Mesendoderm (in vitro differentiated cells): ENCODE measurements at regions not wholly inside any gene's neighbourhood (a gene's known extent, or its start where the extent isn't known, plus 50 kb on each side); places are given as distances from the start of the nearest gene placed in this dataset.
A peak's percentile ranks its signal among the peaks of the same experiment; 100 is the strongest.

ENCODE experiments used
- DNase-seq: peaks from one replicate; pipeline ENCODE4 v3.0.0; 2013
- H2AK5ac ChIP-seq: 2 replicates; pipeline ENCODE4 v1.6.1; 2013; ENCODE audit warnings: low read length, inconsistent platforms
- H2BK120ac ChIP-seq: 2 replicates; pipeline ENCODE4 v1.6.1; 2013; ENCODE audit warnings: low read depth, mild to moderate bottlenecking, low read length, moderate library complexity, mixed read lengths
- H2BK15ac ChIP-seq: replicated peaks from 2 replicates; pipeline ENCODE4 v1.6.1; 2013; ENCODE audit warnings: low read depth, mild to moderate bottlenecking, moderate library complexity
- H2BK5ac ChIP-seq: 2 replicates; pipeline ENCODE4 v1.6.1; 2013; ENCODE audit warnings: low read length, inconsistent platforms
- H3K18ac ChIP-seq: 2 replicates; pipeline ENCODE4 v1.6.1; 2013; ENCODE audit warnings: mild to moderate bottlenecking, low read length, mixed read lengths
- H3K23ac ChIP-seq: one replicate; pipeline ENCODE4 v1.6.1; 2013; ENCODE audit warnings: low read length
- H3K27ac ChIP-seq: 2 replicates; pipeline ENCODE4 v1.5.1; 2013; ENCODE audit warnings: low read depth, mild to moderate bottlenecking, inconsistent platforms, low read length, moderate library complexity
- H3K27me3 ChIP-seq: 2 replicates; pipeline ENCODE4 v1.6.1; 2013; ENCODE audit warnings: low read length, control low read depth, mild to moderate bottlenecking, inconsistent platforms; ENCODE audit not compliant: insufficient read depth, poor library complexity
- H3K36me3 ChIP-seq: 2 replicates; pipeline ENCODE4 v1.6.1; 2013; ENCODE audit warnings: low read length, inconsistent platforms; ENCODE audit not compliant: control insufficient read depth, insufficient read depth
- H3K4ac ChIP-seq: one replicate; pipeline ENCODE4 v1.6.1; 2013; ENCODE audit warnings: low read depth, mild to moderate bottlenecking, low read length, moderate library complexity
- H3K4me1 ChIP-seq: 2 replicates; pipeline ENCODE4 v1.6.1; 2013; ENCODE audit warnings: low read depth, low read length, inconsistent platforms; ENCODE audit not compliant: control insufficient read depth
- H3K4me2 ChIP-seq: 2 replicates; pipeline ENCODE4 v1.6.1; 2013; ENCODE audit warnings: low read length
- H3K4me3 ChIP-seq: 2 replicates; pipeline ENCODE4 v1.5.1; 2013; ENCODE audit warnings: mild to moderate bottlenecking, low read length
- H3K56ac ChIP-seq: one replicate; pipeline ENCODE4 v1.6.1; 2013; ENCODE audit warnings: low read length
- H3K79me1 ChIP-seq: 2 replicates; pipeline ENCODE4 v1.6.1; 2013; ENCODE audit warnings: low read length, inconsistent platforms
- H3K79me2 ChIP-seq: 2 replicates; pipeline ENCODE4 v1.6.1; 2013; ENCODE audit warnings: mild to moderate bottlenecking, low read length; ENCODE audit not compliant: control insufficient read depth, insufficient read depth
- H3K9ac ChIP-seq: 2 replicates; pipeline ENCODE4 v1.6.1; 2013; ENCODE audit warnings: low read length, inconsistent platforms
- H4K5ac ChIP-seq: one replicate; pipeline ENCODE4 v1.6.1; 2013; ENCODE audit warnings: low read length
- H4K8ac ChIP-seq: one replicate; pipeline ENCODE4 v1.6.1; 2013; ENCODE audit warnings: low read depth, mild to moderate bottlenecking, control low read depth, low read length, moderate library complexity
- WGBS: extraction: QIAGEN DNeasy Blood & Tissue Kit; methylation state at CpG from one replicate; pipeline ENCODE4 v1.1.7; 2013; ENCODE audit warnings: low lambda C conversion rate, missing lambda C conversion rate; ENCODE audit not compliant: insufficient coverage; ENCODE audit errors: extremely low coverage; 5-methylcytosine and 5-hydroxymethylcytosine counted together

DNA sequence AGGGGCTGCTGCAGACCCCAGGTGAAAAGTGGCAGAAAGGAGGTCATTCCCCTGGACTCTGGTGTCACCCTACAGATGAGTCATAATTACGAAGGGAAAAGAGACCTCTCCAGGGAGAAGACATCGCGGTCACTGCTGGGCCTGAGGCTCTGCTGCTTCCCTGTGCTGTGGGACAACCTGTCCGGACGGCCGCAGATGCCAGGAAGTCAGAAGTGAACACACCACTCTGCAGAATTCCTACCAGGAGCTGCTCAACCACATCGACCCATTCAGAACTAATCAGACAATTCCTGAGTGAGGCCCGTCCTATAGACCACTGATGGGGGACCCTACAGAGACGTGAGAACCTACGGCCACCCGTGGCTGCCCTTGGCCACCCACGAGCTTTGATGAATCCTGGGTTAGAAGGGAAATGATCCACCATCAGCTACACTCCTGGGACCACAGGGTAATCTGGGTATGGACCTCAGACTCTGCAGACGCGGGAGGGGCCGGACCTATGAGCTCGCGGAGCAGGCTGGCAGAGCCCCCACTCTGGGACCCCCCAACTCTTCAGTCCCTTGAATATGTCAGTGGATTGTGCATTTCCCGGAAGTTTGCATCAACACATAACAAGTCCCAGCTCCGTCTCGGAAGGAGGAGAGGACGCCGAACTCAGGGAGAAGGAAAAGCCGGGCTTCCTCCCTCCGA lies 636.7 kb downstream of the BRD1 start:
- Histone ChIP-seq H3K79me1 (no peaks in the 10 kb centered on the region), H2BK5ac (no peak overlapping the region), H2AK5ac (no peak overlapping the region), H3K18ac (no peak overlapping the region), H3K27ac (no peak overlapping the region), H4K5ac (no peak overlapping the region), H3K36me3 (no peaks in the 10 kb centered on the region), H3K4me3 (no peak overlapping the region), H3K9ac (no peak overlapping the region), H3K27me3 (no peaks in the 10 kb centered on the region), H3K56ac (no peak overlapping the region), H3K23ac (no peak overlapping the region), H3K4me1 (no peaks in the 10 kb centered on the region), H3K4me2 (no peak overlapping the region), H3K79me2 (no peaks in the 10 kb centered on the region), H4K8ac (no peak overlapping the region), H3K4ac (no peak overlapping the region), H2BK15ac (no peak overlapping the region), H2BK120ac (no peak overlapping the region)
- no CpG with 5 or more reads among the region's 24 CpGs for WGBS
- DNase-seq: no peak

DNA sequence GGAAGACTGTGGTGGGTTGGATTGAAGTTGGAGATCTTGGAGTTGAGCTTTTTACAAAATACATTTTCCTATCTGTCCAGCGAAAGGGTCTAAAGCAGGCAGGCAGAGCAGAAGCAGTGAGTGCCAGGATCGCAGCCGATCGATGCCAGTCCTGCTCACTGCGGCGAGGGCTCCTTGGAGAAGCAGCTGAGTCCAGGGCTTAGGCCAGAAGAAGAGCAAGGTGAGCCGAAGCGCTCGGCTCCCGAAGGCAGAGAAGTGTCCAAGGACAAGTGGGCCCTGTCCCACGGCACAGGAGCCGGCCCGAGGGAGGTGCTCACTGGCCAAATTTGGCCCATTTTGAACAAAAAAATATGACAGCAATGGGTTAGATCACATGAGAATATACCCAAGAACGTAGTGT lies 637.8 kb downstream of the BRD1 start:
- no peaks in the 10 kb centered on the region for H3K27me3 ChIP-seq
- H3K4me3 ChIP-seq: no peak overlapping the region
- H2BK15ac ChIP-seq: no peak overlapping the region
- peak overlapping the region; percentile 7 for H3K56ac ChIP-seq
- H3K4me2 ChIP-seq: no peak overlapping the region
- no peaks in the 10 kb centered on the region for H3K79me1 ChIP-seq
- no peak overlapping the region for H2BK120ac ChIP-seq
- H3K4me1 ChIP-seq: no peaks in the 10 kb centered on the region
- no peak overlapping the region for H3K27ac ChIP-seq
- H4K5ac ChIP-seq: no peak overlapping the region
- no peak for DNase-seq
- no peak overlapping the region for H2BK5ac ChIP-seq
- no peak overlapping the region for H3K23ac ChIP-seq
- no peak overlapping the region for H3K9ac ChIP-seq
- no CpG with 5 or more reads among the region's 14 CpGs for WGBS
- no peak overlapping the region for H4K8ac ChIP-seq
- no peak overlapping the region for H2AK5ac ChIP-seq
- no peaks in the 10 kb centered on the region for H3K79me2 ChIP-seq
- no peak overlapping the region for H3K4ac ChIP-seq
- no peaks in the 10 kb centered on the region for H3K36me3 ChIP-seq
- no peak overlapping the region for H3K18ac ChIP-seq

DNA sequence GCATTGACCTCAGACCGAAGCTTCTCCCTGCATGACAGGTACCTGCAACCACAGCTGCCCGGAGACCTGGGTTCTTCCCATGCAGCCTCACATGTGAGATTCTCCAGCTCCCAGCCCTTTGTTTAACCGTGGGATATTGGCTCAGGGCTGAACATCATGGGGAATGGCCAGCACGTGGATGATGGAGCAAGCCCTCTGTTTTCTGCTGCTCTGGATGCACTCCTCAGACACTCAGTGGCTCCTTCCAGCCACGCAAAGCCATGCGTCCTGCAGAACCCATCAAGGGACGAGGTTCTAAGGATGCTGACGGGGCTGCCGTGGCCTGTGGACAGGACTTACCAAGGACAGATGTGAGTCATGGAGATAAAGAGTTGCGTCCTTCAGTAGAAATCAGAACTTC lies 639.1 kb downstream of the BRD1 start:
- Histone ChIP-seq H2BK120ac (no peak overlapping the region), H3K18ac (no peak overlapping the region), H2BK5ac (no peak overlapping the region), H3K9ac (no peak overlapping the region), H2AK5ac (no peak overlapping the region), H3K27ac (no peak overlapping the region), H3K79me2 (no peaks in the 10 kb centered on the region), H3K27me3 (no peaks in the 10 kb centered on the region), H2BK15ac (no peak overlapping the region), H3K23ac (no peak overlapping the region), H3K56ac (no peak overlapping the region), H4K5ac (no peak overlapping the region), H3K4me1 (no peaks in the 10 kb centered on the region), H3K79me1 (no peaks in the 10 kb centered on the region), H3K4ac (no peak overlapping the region), H4K8ac (no peak overlapping the region), H3K36me3 (no peaks in the 10 kb centered on the region), H3K4me2 (no peak overlapping the region), H3K4me3 (no peak overlapping the region)
- WGBS: no CpG with 5 or more reads among the region's 10 CpGs
- DNase-seq: no peak

DNA sequence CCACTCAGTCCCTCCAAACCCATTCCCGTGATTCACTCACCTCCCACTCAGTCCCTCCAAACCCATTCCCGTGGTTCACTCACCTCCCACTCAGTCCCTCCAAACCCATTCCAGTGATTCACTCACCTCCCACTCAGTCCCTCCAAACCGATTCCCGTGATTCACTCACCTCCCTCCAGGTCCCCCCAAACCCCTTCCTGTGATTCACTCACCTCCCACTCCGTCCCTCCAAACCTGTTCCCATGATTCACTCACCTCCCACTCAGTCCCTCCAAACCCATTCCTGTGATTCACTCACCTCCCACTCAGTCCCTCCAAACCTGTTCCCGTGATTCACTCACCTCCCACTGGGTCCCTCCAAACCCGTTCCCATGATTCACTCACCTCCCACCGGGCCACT lies 639.6 kb downstream of the BRD1 start:
- no CpG with 5 or more reads among the region's 8 CpGs for WGBS
- no peak overlapping the region for H4K5ac ChIP-seq

DNA sequence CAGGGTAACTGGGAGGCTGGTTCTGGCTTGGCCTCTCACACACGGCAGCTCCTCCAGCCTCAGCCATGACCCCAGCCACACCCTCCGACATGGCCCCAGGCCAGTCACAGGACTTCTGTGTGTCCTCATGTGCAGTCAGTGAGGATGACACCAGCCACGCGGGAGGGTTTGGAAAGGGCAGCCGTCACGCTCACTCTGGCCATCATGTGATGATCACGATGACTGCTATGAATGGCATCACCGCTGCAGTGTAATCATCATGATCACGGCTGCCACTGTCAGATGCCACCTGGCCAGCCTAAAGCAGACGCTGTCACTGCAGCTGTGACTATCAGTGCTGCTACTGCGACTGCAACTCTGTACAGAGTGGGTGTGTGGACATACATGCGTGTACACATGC lies 640.9 kb downstream of the BRD1 start:
- no peak overlapping the region for H3K18ac ChIP-seq
- H2BK5ac ChIP-seq: no peak overlapping the region
- H4K5ac ChIP-seq: no peak overlapping the region
- H3K23ac ChIP-seq: no peak overlapping the region
- no peaks in the 10 kb centered on the region for H3K36me3 ChIP-seq
- H3K27me3 ChIP-seq: no peaks in the 10 kb centered on the region
- no peak overlapping the region for H3K9ac ChIP-seq
- no peak for DNase-seq
- WGBS: no CpG with 5 or more reads among the region's 12 CpGs
- H4K8ac ChIP-seq: no peak overlapping the region
- H3K79me2 ChIP-seq: no peaks in the 10 kb centered on the region
- no peak overlapping the region for H2BK15ac ChIP-seq
- H3K79me1 ChIP-seq: no peaks in the 10 kb centered on the region
- no peak overlapping the region for H3K56ac ChIP-seq
- no peak overlapping the region for H3K4me3 ChIP-seq
- no peak overlapping the region for H3K4ac ChIP-seq
- no peak overlapping the region for H2AK5ac ChIP-seq
- no peaks in the 10 kb centered on the region for H3K4me1 ChIP-seq
- H3K27ac ChIP-seq: no peak overlapping the region
- H3K4me2 ChIP-seq: no peak overlapping the region
- no peak overlapping the region for H2BK120ac ChIP-seq

More for the DNA sequence above, 639.6 kb downstream of the BRD1 start:
- Histone ChIP-seq H3K27me3 (no peaks in the 10 kb centered on the region), H3K9ac (no peak overlapping the region), H2AK5ac (no peak overlapping the region), H3K4me2 (no peak overlapping the region), H3K79me1 (no peaks in the 10 kb centered on the region), H2BK5ac (no peak overlapping the region), H3K4ac (no peak overlapping the region), H3K56ac (no peak overlapping the region), H3K27ac (no peak overlapping the region), H2BK15ac (no peak overlapping the region), H3K4me1 (no peaks in the 10 kb centered on the region), H3K18ac (no peak overlapping the region), H3K79me2 (no peaks in the 10 kb centered on the region), H2BK120ac (no peak overlapping the region), H3K4me3 (no peak overlapping the region), H3K36me3 (no peaks in the 10 kb centered on the region), H4K8ac (no peak overlapping the region), H3K23ac (no peak overlapping the region)
- no peak for DNase-seq

DNA sequence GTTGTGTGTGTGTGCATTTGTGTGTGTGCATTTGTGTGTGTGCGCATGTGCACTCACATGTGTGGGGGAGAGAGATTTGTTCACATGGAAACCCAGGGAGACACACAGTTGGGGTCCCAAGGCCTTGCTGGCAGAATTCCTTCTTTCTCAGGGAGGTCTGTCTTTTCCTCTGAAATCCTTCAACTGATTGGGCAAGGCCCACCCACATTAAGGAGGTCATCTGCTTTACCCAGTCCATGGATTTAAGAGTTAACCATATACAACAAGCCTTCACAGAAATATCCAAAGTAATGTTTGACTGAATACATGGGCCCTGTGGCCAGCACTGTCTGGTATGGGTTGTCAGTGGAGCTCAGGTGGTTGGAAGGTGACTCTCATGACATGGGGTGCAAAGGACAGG lies 641.4 kb downstream of the BRD1 start:
- Histone ChIP-seq H3K9ac (no peak overlapping the region), H2BK5ac (no peak overlapping the region), H3K27ac (no peak overlapping the region), H3K18ac (no peak overlapping the region), H3K56ac (no peak overlapping the region), H3K4ac (no peak overlapping the region), H2BK120ac (no peak overlapping the region), H3K4me3 (no peak overlapping the region), H3K23ac (no peak overlapping the region), H3K27me3 (no peaks in the 10 kb centered on the region), H4K5ac (no peak overlapping the region), H4K8ac (no peak overlapping the region), H3K79me2 (no peaks in the 10 kb centered on the region), H3K4me1 (no peaks in the 10 kb centered on the region), H3K79me1 (no peaks in the 10 kb centered on the region), H2AK5ac (no peak overlapping the region), H3K4me2 (no peak overlapping the region), H2BK15ac (no peak overlapping the region), H3K36me3 (no peaks in the 10 kb centered on the region)
- no peak for DNase-seq
- no CpG with 5 or more reads among the region's 1 CpG for WGBS
